ENCODE measurements at regions not wholly inside any gene's neighbourhood (a gene's known extent, or its start where the extent isn't known, plus 50 kb on each side); places are given as distances from the start of the nearest gene placed in this dataset.

DNA sequence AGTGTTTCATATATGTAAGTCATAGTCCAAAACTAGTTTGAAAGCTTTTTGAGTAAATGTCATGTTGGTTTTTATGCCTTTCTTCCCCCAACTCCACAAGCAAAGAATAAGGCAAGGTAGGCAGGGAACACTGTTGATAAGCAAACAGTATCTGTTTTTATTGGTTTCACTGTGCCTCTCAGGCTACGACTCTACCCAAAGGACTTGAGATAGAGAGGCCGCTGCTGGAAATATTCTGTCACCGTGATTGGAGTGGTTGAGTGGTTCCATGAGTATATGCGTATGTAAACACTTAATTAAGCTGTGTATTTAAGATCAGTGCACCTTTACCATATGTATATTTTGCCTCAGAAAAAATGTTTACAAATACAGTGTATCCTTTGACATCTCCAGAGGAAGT lies 138.1 kb upstream of the KIF26B start:
- no peak overlapping the region for H3K9ac ChIP-seq (replicated peaks; ENCODE audit: extremely low read depth, insufficient read depth, low read length)
- H2AFZ ChIP-seq (ENCODE audit: low read depth, low read length) = no peak overlapping the region
- no peak overlapping the region for H3K4me2 ChIP-seq (ENCODE audit: insufficient read depth, low read length)
- TF ChIP-seq EZH2 (IDR thresholded peaks at IDR 0.05; ENCODE audit: borderline replicate concordance, low read depth, low read length, severe bottlenecking) (no peak), FOS (IDR thresholded peaks at IDR 0.05; ENCODE audit: borderline replicate concordance, insufficient read depth, low read length) (no peak), POLR2AphosphoS5 (IDR thresholded peaks at IDR 0.05; ENCODE audit: insufficient read depth, low read depth, low read length) (no peak), JUN (IDR thresholded peaks at IDR 0.05; ENCODE audit: borderline replicate concordance, insufficient read depth, insufficient read length, low read depth) (no peak)
- DNase-seq (ENCODE audit: low read depth, low spot score) (no peak), FAIRE-seq (no peak)
- no peak overlapping the region for H3K4me3 ChIP-seq (replicated peaks in 1 of 3; ENCODE audit: insufficient read depth in 1 of 3, low read depth in 1 of 3, low read length in 3 of 3)
- H3K36me3 ChIP-seq (ENCODE audit: control insufficient read depth in 2 of 2, extremely low read depth in 1 of 2, insufficient read depth in 2 of 2, low read length in 2 of 2) = no peaks in the 10 kb centered on the region
- no TSS peak for BruUV-seq (replicated peaks)
- H3K27me3 ChIP-seq (ENCODE audit: control insufficient read depth in 2 of 2, insufficient read depth in 2 of 2, low read length in 2 of 2) = no peaks in the 10 kb centered on the region
- no peaks in the 10 kb centered on the region for H4K20me1 ChIP-seq (replicated peaks; ENCODE audit: control insufficient read depth, extremely low read depth, insufficient read depth, low read length)
- no peaks in the 10 kb centered on the region for H3K9me1 ChIP-seq (replicated peaks; ENCODE audit: control insufficient read depth, extremely low read depth, insufficient read depth, low read length)
- intact Hi-C loops (cut with micrococcal nuclease) = no loop called here
- H3K79me2 ChIP-seq (ENCODE audit: control insufficient read depth, insufficient read depth, low read length) = no peaks in the 10 kb centered on the region
- H3K4me1 ChIP-seq (ENCODE audit: control insufficient read depth, extremely low read depth, insufficient read depth, low read length) = no peaks in the 10 kb centered on the region
- H3K9me3 ChIP-seq (replicated peaks; ENCODE audit: control insufficient read depth, insufficient read depth, low read length) = no peaks in the 10 kb centered on the region
- dilution Hi-C loops (cut with MboI; ENCODE audit: extremely low pct_ligation_motif_present, low sequenced_read_pairs) = no loop called here
- no peak overlapping the region for H3K27ac ChIP-seq (ENCODE audit: insufficient read depth, low read depth, low read length)
- CTCF ChIA-PET = interaction anchor here (0.7 to 0.9 kb wide), 3 partner anchors 8 to 26 kb away, joined by 3 to 4 read pairs (median 3); no protein-coding TSS in a partner anchor
- POLR2A ChIA-PET = no interaction called here

DNA sequence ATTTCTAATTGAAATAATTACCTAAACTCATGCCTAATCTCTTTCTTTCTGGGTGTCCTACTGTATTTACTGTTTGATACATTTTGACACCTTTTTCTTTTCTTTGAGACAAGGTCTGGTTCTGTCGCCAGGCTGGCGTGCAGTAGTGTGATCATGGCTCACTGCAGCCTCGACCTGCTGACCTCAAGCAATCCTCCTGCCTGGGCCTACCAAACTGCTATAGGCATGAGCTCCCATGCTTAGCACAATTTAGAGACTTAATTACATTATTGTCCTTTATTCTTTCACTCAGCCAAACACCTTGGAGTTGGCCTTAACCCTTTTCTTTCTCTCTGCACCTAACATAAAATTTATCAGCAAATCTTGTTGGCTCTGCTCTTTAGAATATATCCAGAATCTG lies 139.8 kb upstream of the KIF26B start:
- Histone ChIP-seq H3K4me3 (replicated peaks in 1 of 3; ENCODE audit: insufficient read depth in 1 of 3, low read depth in 1 of 3, low read length in 3 of 3) (no peak overlapping the region), H3K27me3 (ENCODE audit: control insufficient read depth in 2 of 2, insufficient read depth in 2 of 2, low read length in 2 of 2) (no peaks in the 10 kb centered on the region), H2AFZ (ENCODE audit: low read depth, low read length) (no peak overlapping the region), H3K4me1 (ENCODE audit: control insufficient read depth, extremely low read depth, insufficient read depth, low read length) (no peaks in the 10 kb centered on the region), H3K9me1 (replicated peaks; ENCODE audit: control insufficient read depth, extremely low read depth, insufficient read depth, low read length) (no peaks in the 10 kb centered on the region), H3K79me2 (ENCODE audit: control insufficient read depth, insufficient read depth, low read length) (no peaks in the 10 kb centered on the region), H3K9ac (replicated peaks; ENCODE audit: extremely low read depth, insufficient read depth, low read length) (no peak overlapping the region), H3K36me3 (ENCODE audit: control insufficient read depth in 2 of 2, extremely low read depth in 1 of 2, insufficient read depth in 2 of 2, low read length in 2 of 2) (no peaks in the 10 kb centered on the region), H3K4me2 (ENCODE audit: insufficient read depth, low read length) (no peak overlapping the region), H4K20me1 (replicated peaks; ENCODE audit: control insufficient read depth, extremely low read depth, insufficient read depth, low read length) (no peaks in the 10 kb centered on the region), H3K9me3 (replicated peaks; ENCODE audit: control insufficient read depth, insufficient read depth, low read length) (no peaks in the 10 kb centered on the region), H3K27ac (ENCODE audit: insufficient read depth, low read depth, low read length) (no peak overlapping the region)
- FAIRE-seq (no peak), DNase-seq (ENCODE audit: low read depth, low spot score) (no peak)
- POLR2A ChIA-PET = no interaction called here
- no TSS peak for BruUV-seq (replicated peaks)
- CTCF ChIA-PET = interaction anchor here (3.1 kb wide), 1 partner anchor 27 kb away, joined by 15 read pairs; no protein-coding TSS in a partner anchor
- dilution Hi-C loops (cut with MboI; ENCODE audit: extremely low pct_ligation_motif_present, low sequenced_read_pairs) (no loop called here), intact Hi-C loops (cut with micrococcal nuclease) (no loop called here)
- TF ChIP-seq GATA2 (IDR thresholded peaks at IDR 0.05; ENCODE audit: insufficient read depth, insufficient read length, low read depth, low read length) (no peak), POLR2AphosphoS5 (IDR thresholded peaks at IDR 0.05; ENCODE audit: insufficient read depth, low read depth, low read length) (no peak), EZH2 (IDR thresholded peaks at IDR 0.05; ENCODE audit: borderline replicate concordance, low read depth, low read length, severe bottlenecking) (no peak), MAX (IDR thresholded peaks at IDR 0.05; ENCODE audit: insufficient read depth, insufficient read length) (no peak), MYC (IDR thresholded peaks at IDR 0.05; ENCODE audit: low read depth, low read length) (no peak), FOS (IDR thresholded peaks at IDR 0.05; ENCODE audit: borderline replicate concordance, insufficient read depth, low read length) (no peak), POLR2A (IDR thresholded peaks at IDR 0.05; ENCODE audit: low read depth, low read length) (no peak), JUN (IDR thresholded peaks at IDR 0.05; ENCODE audit: borderline replicate concordance, insufficient read depth, insufficient read length, low read depth) (no peak)
- TF ChIP-seq, protein P1, sequence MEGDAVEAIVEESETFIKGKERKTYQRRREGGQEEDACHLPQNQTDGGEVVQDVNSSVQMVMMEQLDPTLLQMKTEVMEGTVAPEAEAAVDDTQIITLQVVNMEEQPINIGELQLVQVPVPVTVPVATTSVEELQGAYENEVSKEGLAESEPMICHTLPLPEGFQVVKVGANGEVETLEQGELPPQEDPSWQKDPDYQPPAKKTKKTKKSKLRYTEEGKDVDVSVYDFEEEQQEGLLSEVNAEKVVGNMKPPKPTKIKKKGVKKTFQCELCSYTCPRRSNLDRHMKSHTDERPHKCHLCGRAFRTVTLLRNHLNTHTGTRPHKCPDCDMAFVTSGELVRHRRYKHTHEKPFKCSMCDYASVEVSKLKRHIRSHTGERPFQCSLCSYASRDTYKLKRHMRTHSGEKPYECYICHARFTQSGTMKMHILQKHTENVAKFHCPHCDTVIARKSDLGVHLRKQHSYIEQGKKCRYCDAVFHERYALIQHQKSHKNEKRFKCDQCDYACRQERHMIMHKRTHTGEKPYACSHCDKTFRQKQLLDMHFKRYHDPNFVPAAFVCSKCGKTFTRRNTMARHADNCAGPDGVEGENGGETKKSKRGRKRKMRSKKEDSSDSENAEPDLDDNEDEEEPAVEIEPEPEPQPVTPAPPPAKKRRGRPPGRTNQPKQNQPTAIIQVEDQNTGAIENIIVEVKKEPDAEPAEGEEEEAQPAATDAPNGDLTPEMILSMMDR (IDR thresholded peaks at IDR 0.05; ENCODE audit: extremely low read depth in 1 of 2, insufficient read depth in 1 of 2, low read depth in 1 of 2, low read length in 2 of 2) = no peak
